HepG2 (cell line): ENCODE measurements at regions not wholly inside any gene's neighbourhood (a gene's known extent, or its start where the extent isn't known, plus 50 kb on each side); places are given as distances from the start of the nearest gene placed in this dataset.

Experiments
- EED ChIP-seq: sonication (generic); formaldehyde crosslinking; IDR thresholded peaks from 2 replicates; pipeline ENCODE4 v1.5.0; 2020; ENCODE audit warnings: mild to moderate bottlenecking, missing genetic modification reagents
- EP300 ChIP-seq, 3 experiments: sonication (generic) in 1 of 3; formaldehyde crosslinking in 1 of 3; IDR thresholded peaks; 2 replicates each; pipeline versions ENCODE4 v1.5.1 to v1.6.1; 2011 to 2020; ENCODE audit warnings: low read depth in 2 of 3, low read length in 2 of 3, borderline replicate concordance in 1 of 3, improper control_type of control experiment in 1 of 3, mild to moderate bottlenecking in 1 of 3, missing genetic modification reagents in 1 of 3, moderate library complexity in 1 of 3
- JUN ChIP-seq: sonication (generic); formaldehyde crosslinking; IDR thresholded peaks from 2 replicates; pipeline ENCODE4 v1.4.0; 2020; ENCODE audit warnings: mild to moderate bottlenecking, missing genetic modification reagents
- MED8 ChIP-seq: sonication (generic); formaldehyde crosslinking; IDR thresholded peaks from 2 replicates; pipeline ENCODE4 v1.8.1; 2023; ENCODE audit warnings: mild to moderate bottlenecking, missing genetic modification reagents; ENCODE audit not compliant: insufficient replicate concordance
- NFE2 ChIP-seq: sonication (generic); formaldehyde crosslinking; IDR thresholded peaks from 2 replicates; pipeline ENCODE4 v1.4.0; 2020; ENCODE audit warnings: missing genetic modification reagents
- RXRB ChIP-seq: IDR thresholded peaks from 2 replicates; pipeline ENCODE4 v1.6.1; 2016; ENCODE audit warnings: borderline replicate concordance, missing genetic modification reagents, missing compliant biosample characterization
- SKI ChIP-seq: fragments of 450-650 bp; IDR thresholded peaks from one replicate; pipeline ENCODE4 v1.6.1; 2018; ENCODE audit warnings: mild to moderate bottlenecking; ENCODE audit not compliant: partially characterized antibody
- STAG1 ChIP-seq: sonication (generic); formaldehyde crosslinking; IDR thresholded peaks from 2 replicates; pipeline ENCODE4 v1.4.0; 2020; ENCODE audit warnings: missing genetic modification reagents
- TEAD2 ChIP-seq: sonication (generic); formaldehyde crosslinking; IDR thresholded peaks from 2 replicates; pipeline ENCODE4 v1.9.0; 2021; ENCODE audit warnings: missing genetic modification reagents
- U2AF2 ChIP-seq: fragments of 200-400 bp; formaldehyde crosslinking; IDR thresholded peaks from 2 replicates; pipeline ENCODE4 v1.6.1; 2017; ENCODE audit warnings: low read depth, mild to moderate bottlenecking, low read length
- ZNF335 ChIP-seq: sonication (generic); formaldehyde crosslinking; IDR thresholded peaks from 2 replicates; pipeline ENCODE4 v1.4.0; 2020; ENCODE audit warnings: missing genetic modification reagents
- TF ChIP-seq, protein P1 (sequence below): sonication (generic); formaldehyde crosslinking; IDR thresholded peaks from 2 replicates; pipeline ENCODE4 v1.5.0; 2020; ENCODE audit warnings: mild to moderate bottlenecking, missing genetic modification reagents, moderate library complexity

DNA sequence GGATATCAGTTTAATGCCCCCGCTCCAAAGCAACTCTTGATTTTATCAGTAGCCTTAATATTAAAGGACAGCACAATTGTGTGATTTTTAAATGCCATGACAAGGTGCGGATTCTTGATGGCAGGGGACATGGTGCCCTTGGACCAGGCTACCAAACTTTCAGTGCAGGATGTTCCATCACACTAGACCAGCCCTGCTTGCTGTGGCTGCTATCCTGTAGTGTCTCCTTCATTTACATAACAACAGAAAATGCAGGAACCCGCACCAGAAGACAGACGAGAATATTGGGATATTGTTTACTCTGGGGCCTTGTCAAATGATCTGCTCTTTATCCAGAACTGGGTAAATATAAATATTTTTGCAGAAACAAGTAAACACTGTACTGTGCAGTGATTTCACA lies 229.3 kb upstream of the PKN2 start:
- TF ChIP-seq ZNF335 (no peak), SKI (no peak), STAG1 (CRISPR knock-in tag) (no peak), TEAD2 (no peak), U2AF2 (no peak), JUN (CRISPR knock-in tag) (no peak), RXRB (CRISPR knock-in tag) (no peak), EED (CRISPR knock-in tag) (no peak), EP300 (IDR thresholded peaks at IDR 0.05; ENCODE audit: low read depth in 2 of 2, low read length in 2 of 2) (no peak), EP300 (CRISPR knock-in tag; IDR thresholded peaks at IDR 0.05; ENCODE audit: borderline replicate concordance) (no peak), MED8 (CRISPR knock-in tag) (no peak), NFE2 (CRISPR knock-in tag) (no peak)
- TF ChIP-seq, protein P1, sequence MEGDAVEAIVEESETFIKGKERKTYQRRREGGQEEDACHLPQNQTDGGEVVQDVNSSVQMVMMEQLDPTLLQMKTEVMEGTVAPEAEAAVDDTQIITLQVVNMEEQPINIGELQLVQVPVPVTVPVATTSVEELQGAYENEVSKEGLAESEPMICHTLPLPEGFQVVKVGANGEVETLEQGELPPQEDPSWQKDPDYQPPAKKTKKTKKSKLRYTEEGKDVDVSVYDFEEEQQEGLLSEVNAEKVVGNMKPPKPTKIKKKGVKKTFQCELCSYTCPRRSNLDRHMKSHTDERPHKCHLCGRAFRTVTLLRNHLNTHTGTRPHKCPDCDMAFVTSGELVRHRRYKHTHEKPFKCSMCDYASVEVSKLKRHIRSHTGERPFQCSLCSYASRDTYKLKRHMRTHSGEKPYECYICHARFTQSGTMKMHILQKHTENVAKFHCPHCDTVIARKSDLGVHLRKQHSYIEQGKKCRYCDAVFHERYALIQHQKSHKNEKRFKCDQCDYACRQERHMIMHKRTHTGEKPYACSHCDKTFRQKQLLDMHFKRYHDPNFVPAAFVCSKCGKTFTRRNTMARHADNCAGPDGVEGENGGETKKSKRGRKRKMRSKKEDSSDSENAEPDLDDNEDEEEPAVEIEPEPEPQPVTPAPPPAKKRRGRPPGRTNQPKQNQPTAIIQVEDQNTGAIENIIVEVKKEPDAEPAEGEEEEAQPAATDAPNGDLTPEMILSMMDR (CRISPR knock-in tag) = no peak
